AG10803 (cell line): ENCODE measurements at regions not wholly inside any gene's neighbourhood (a gene's known extent, or its start where the extent isn't known, plus 50 kb on each side); places are given as distances from the start of the nearest gene placed in this dataset.

ENCODE experiments used
- DNase-seq: peaks from one replicate; pipeline ENCODE4 v3.0.0; 2010; ENCODE audit warnings: low read depth
- H3K4me3 ChIP-seq: 2 replicates; pipeline ENCODE4 v1.5.1; 2011; ENCODE audit warnings: mild to moderate bottlenecking, low read length, control low read depth
- CTCF ChIP-seq: conservative IDR thresholded peaks from 2 replicates; pipeline ENCODE4 v1.5.1; 2011; ENCODE audit warnings: mild to moderate bottlenecking, low read length, control low read depth, inconsistent platforms

- no peak for TF ChIP-seq CTCF
- H3K4me3 ChIP-seq: no peak overlapping the region
- DNase-seq: no peak
Observed at GRCh38 chr2:122357998-122358397, 602.5 kb downstream of the TSN start.

GRCh38 chr2:122358729-122359128, 603.3 kb downstream of the TSN start:
- TF ChIP-seq CTCF: no peak
- H3K4me3 ChIP-seq: no peak overlapping the region
- DNase-seq: no peak

- no peak for TF ChIP-seq CTCF
- no peak for DNase-seq
- H3K4me3 ChIP-seq: no peak overlapping the region
Observed at GRCh38 chr2:122363885-122364284, 608.4 kb downstream of the TSN start.

- DNase-seq: no peak
- no peak for TF ChIP-seq CTCF
- no peak overlapping the region for H3K4me3 ChIP-seq
Observed at GRCh38 chr2:122366427-122366826, 611.0 kb downstream of the TSN start.

GRCh38 chr2:122366969-122367645, 611.7 kb downstream of the TSN start:
- no peak for DNase-seq
- H3K4me3 ChIP-seq: no peak overlapping the region
- TF ChIP-seq CTCF: no peak

- no peak overlapping the region for H3K4me3 ChIP-seq
- TF ChIP-seq CTCF: no peak
- DNase-seq: no peak
Observed at GRCh38 chr2:122367646-122368010, 612.2 kb downstream of the TSN start.

- no peak for TF ChIP-seq CTCF
- DNase-seq: peak; percentile 8
Observed at GRCh38 chr2:122368576-122369243, 613.3 kb downstream of the TSN start.

More at GRCh38 chr2:122368576-122369243, 613.3 kb downstream of the TSN start:
- H3K4me3 ChIP-seq: no peak overlapping the region
